ENCODE measurements at regions not wholly inside any gene's neighbourhood (a gene's known extent, or its start where the extent isn't known, plus 50 kb on each side); places are given as distances from the start of the nearest gene placed in this dataset.

GRCh38 chr2:208586516-208586915 lies 179.9 kb downstream of the PTH2R start:
- CTCF ChIA-PET: no interaction called here
- DNase-seq (ENCODE audit: low read depth, low spot score) (no peak), ATAC-seq (no peak)
- Histone ChIP-seq H3K4me3 (ENCODE audit: low read depth in 2 of 2, low read length in 2 of 2) (no peak overlapping the region), H3K27me3 (ENCODE audit: control insufficient read depth, insufficient read depth, low read length) (no peaks in the 10 kb centered on the region), H3K36me3 (ENCODE audit: control insufficient read depth, insufficient read depth, low read length) (no peaks in the 10 kb centered on the region), H3K4me1 (ENCODE audit: control insufficient read depth, insufficient read depth, low read length) (no peaks in the 10 kb centered on the region), H3K27ac (ENCODE audit: low read length) (no peak overlapping the region), H3K9me3 (ENCODE audit: control insufficient read depth, insufficient read depth, low read depth, low read length) (no peaks in the 10 kb centered on the region)
- intact Hi-C loops (cut with micrococcal nuclease; ENCODE audit: unreplicated experiment) (no loop called here), in situ Hi-C loops (cut with HindIII; ENCODE audit: low pct_unique_long_range_greater_than_20kb, low sequenced_read_pairs) (no loop called here)
- POLR2A ChIA-PET: no interaction called here
- TF ChIP-seq CTCF (IDR thresholded peaks at IDR 0.05) (no peak), REST (IDR thresholded peaks at IDR 0.05; ENCODE audit: insufficient read depth in 1 of 2, low read depth in 2 of 2, low read length in 1 of 2) (no peak), POLR2AphosphoS5 (IDR thresholded peaks at IDR 0.05; ENCODE audit: low read depth, low read length) (no peak)
- BruUV-seq (replicated peaks): no TSS peak

- H3K9me3 ChIP-seq (ENCODE audit: control insufficient read depth, insufficient read depth, low read depth, low read length): no peaks in the 10 kb centered on the region
- ChIA-PET POLR2A (no interaction called here), CTCF (no interaction called here)
- no peaks in the 10 kb centered on the region for H3K27me3 ChIP-seq (ENCODE audit: control insufficient read depth, insufficient read depth, low read length)
- DNase-seq (ENCODE audit: low read depth, low spot score) (no peak), ATAC-seq (no peak)
- in situ Hi-C loops (cut with HindIII; ENCODE audit: low pct_unique_long_range_greater_than_20kb, low sequenced_read_pairs): no loop called here
- intact Hi-C loops (cut with micrococcal nuclease; ENCODE audit: unreplicated experiment): no loop called here
- no peaks in the 10 kb centered on the region for H3K4me1 ChIP-seq (ENCODE audit: control insufficient read depth, insufficient read depth, low read length)
- BruUV-seq (replicated peaks): no TSS peak
- no peak for TF ChIP-seq TCF7L2 (IDR thresholded peaks at IDR 0.05; ENCODE audit: low read depth, low read length)
- no peak for TF ChIP-seq REST (IDR thresholded peaks at IDR 0.05; ENCODE audit: insufficient read depth in 1 of 2, low read depth in 2 of 2, low read length in 1 of 2)
- no peak for TF ChIP-seq SIN3A (IDR thresholded peaks at IDR 0.05; ENCODE audit: borderline replicate concordance, insufficient read depth, low read depth, low read length)
- no peak for TF ChIP-seq POLR2AphosphoS5 (IDR thresholded peaks at IDR 0.05; ENCODE audit: low read depth, low read length)
- no peak for TF ChIP-seq CTCF (IDR thresholded peaks at IDR 0.05)
- H3K36me3 ChIP-seq (ENCODE audit: control insufficient read depth, insufficient read depth, low read length): no peaks in the 10 kb centered on the region
- H3K27ac ChIP-seq (ENCODE audit: low read length): no peak overlapping the region
- H3K4me3 ChIP-seq (ENCODE audit: low read depth in 2 of 2, low read length in 2 of 2): no peak overlapping the region
These were observed 188.2 kb downstream of the PTH2R start for GRCh38 chr2:208594642-208595385.
